ENCODE measurements at regions not wholly inside any gene's neighbourhood (a gene's known extent, or its start where the extent isn't known, plus 50 kb on each side); places are given as distances from the start of the nearest gene placed in this dataset.
"Not testable (repeated sequence)": the region's sequence is repeated elsewhere in the genome, so short reads cannot be mapped to it uniquely, and the experiment has no call there.

GRCh38 chr14:103267226-103267910 is 66.7 kb upstream of the EIF5 start:
- no peak for DNase-seq (ENCODE audit: low read depth)

DNA sequence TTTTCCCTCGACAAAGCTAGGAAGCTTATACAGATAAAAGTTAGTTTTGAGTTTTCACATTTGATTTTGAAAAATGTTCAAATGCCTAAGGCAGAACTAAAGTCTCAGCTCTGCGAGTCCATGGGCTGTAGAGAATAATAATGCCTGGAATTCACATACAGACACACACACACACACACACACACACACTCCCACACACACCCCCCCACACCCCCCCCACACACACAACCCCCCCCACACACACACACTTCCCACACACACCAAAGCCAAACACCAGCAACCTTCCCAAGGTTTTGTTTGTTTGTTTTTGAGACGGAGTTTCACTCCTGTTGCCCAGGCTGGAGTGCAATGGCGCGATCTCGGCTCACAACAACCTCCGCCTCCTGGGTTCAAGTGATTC is 62.8 kb upstream of the EIF5 start:
- no peak for DNase-seq (ENCODE audit: low read depth)

- no peak for DNase-seq (ENCODE audit: low read depth)
Measured at GRCh38 chr14:103273145-103273744, 60.8 kb upstream of the EIF5 start.

DNA sequence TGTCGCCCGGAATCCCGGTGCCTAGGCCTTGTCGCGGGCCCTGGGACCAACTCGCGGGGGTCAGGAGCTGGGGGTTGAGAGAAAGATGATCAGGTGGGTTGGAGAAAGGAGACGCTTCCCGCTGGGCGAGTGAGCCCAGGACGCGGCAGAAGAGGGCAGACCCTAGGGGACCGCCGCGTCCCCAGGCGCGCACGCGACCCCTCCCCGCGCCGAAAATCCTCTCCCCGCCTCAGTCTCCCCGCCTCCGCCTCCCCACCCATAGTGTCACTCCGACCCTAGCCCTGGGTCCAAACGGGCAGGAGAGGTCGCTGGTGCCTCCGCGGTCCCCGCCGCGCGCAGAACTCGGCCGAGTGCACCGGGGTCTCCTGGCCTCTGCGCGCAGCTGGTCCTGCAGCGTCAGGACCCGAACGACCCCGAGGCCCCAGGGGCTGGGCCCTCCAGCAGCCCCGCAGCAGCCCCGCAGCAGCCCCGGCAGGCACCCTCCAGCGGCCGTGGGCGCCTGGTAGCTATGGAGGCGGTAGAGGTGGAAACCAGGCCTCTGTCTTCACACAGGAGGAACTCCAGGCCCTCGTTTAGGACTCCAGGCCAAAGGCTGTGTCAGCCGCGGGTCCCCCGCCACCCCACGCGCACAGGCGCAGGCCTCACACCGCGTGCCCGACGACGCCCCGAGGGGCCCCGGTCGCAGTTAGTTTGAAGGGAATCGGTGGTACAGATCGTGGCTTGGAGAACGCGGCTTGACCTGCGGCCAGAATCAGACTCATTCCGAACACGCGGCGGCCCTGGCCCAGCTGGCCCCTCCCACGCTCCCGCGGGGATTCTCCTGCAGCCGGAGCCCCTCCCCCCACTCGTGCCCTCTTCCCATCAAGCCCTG is 60.1 kb upstream of the EIF5 start:
- no peak for DNase-seq (ENCODE audit: low read depth)

- DNase-seq (ENCODE audit: low read depth) = no peak
Measured at GRCh38 chr14:103275000-103275399, 59.0 kb upstream of the EIF5 start.

- DNase-seq (ENCODE audit: low read depth) = no peak
Measured at GRCh38 chr14:103277931-103278330, 56.1 kb upstream of the EIF5 start.

GRCh38 chr14:103279142-103280025 is 54.7 kb upstream of the EIF5 start:
- no peak for DNase-seq (ENCODE audit: low read depth)

DNA sequence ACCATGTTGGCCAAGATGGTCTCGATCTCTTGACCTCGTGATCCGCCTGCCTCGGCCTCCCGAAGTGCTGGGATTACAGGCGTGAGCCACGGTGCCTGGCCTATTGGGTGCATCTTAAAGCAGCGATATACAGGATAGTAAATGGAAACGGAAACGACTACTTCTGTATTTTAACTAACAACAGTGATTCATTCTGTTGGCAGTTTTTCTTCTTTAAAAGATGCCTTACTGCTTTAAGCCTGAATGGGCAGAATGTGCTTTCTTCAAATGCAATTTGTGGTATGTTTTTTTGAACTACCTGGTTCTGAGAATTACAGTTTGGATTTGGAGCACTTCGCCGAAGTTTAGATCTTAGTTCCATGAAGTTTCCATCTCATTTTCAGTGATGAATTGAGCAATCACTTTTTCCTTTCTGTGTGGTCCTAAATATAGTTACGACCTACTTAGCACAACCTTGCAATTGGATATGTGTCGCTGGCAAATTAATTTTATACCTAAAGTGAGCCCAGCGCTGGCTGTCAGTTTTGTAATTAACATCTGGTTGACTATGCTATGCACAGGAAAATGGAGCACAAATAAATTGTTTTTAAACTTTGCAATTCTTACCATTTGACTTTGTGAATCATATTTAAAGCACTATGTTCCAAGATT is 53.6 kb upstream of the EIF5 start:
- no peak for DNase-seq (ENCODE audit: low read depth)

- peak; percentile 25 for DNase-seq (ENCODE audit: low read depth)
Measured at GRCh38 chr14:103281496-103282231, 52.4 kb upstream of the EIF5 start.

- not testable (repeated sequence) for DNase-seq (ENCODE audit: low read depth)
Measured at GRCh38 chr14:103282309-103282708, 51.7 kb upstream of the EIF5 start.

DNA sequence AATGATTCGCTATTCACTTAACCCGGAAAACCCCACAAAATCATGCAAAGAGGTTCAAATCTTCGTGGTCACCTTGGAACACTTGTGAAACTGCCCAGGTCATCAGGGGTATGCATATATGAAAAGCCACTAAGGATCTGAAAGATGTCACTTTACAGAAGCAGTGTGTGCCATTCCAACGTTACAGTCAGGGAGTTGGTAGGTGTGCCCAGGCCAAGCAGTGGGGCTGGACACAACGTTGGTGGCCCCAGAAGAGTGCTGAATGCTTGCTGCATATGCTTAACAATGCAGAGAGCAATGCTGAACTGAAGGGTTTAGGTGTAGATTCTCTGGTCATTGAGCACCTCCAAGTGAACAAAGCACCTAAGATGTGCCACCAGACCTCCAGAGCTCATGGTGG is 51.1 kb upstream of the EIF5 start:
- DNase-seq (ENCODE audit: low read depth) = no peak

DNA sequence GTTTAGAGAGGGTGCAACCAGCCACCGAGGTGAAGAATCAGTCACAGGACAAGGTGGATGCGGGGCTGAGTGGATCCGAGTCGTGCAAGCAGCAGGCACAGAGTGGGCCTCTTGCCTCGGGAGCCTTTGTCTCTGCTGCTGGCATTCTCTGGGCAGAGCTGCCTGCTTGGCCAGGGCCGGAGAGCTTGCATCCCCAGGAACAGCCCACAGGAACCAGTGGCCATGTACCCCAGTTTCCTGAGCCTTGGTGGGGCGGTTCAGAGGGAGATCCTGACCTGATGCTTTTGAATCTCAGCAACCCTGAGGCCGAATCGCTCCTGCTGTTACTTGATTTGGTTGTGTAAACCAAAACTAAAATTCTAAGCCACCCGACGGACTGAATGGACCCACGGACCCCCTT is 50.1 kb upstream of the EIF5 start:
- DNase-seq (ENCODE audit: low read depth) = no peak
